ENCODE measurements at regions not wholly inside any gene's neighbourhood (a gene's known extent, or its start where the extent isn't known, plus 50 kb on each side); places are given as distances from the start of the nearest gene placed in this dataset.

- intact Hi-C loops (cut with DNase I), result loop anchor here in 3 of 10 donors (10.0 kb wide), 1 partner anchor 348 kb away; the partner anchor contains the start of gene IRS1 (in 3 of the 3)
- Histone ChIP-seq H3K4me1 (peaks cover 0 to 23% (median 11%) of the 10 kb centered on the region in 9 donors), H3K27ac (peak overlapping the region in 6 of 10 donors; percentile 13 to 65 (median 62)), H3K27me3 (no peaks in the 10 kb centered on the region), H3K36me3 (no peaks in the 10 kb centered on the region), H3K9me3 (peaks cover 0 to under 1% (median 0%) of the 10 kb centered on the region in 11 donors), H3K4me3 (no peak overlapping the region)
- 12 to 20% methylated on average over 3 of the region's 3 CpGs for WGBS, 2 donors
- TF ChIP-seq CTCF (IDR thresholded peaks at IDR 0.05), result no peak
- ATAC-seq (peak; percentile 42 to 94 (median 82)), DNase-seq (peak in 1 of 2 donors; percentile 7)
Observed at GRCh38 chr2:226446406-226447001, 353.1 kb downstream of the IRS1 start.

GRCh38 chr2:226445216-226445861, 354.3 kb downstream of the IRS1 start:
- H3K4me3 ChIP-seq, result no peak overlapping the region
- no peak for TF ChIP-seq CTCF (IDR thresholded peaks at IDR 0.05)
- H3K27me3 ChIP-seq, result no peaks in the 10 kb centered on the region
- intact Hi-C loops (cut with DNase I), result loop anchor here in 3 of 10 donors (10.0 kb wide), 1 partner anchor 349 kb away; the partner anchor contains the start of gene IRS1 (in 3 of the 3)
- no peaks in the 10 kb centered on the region for H3K9me3 ChIP-seq
- 90 to 92% methylated on average over 5 of the region's 5 CpGs for WGBS, 2 donors
- H3K27ac ChIP-seq, result peak overlapping the region in 4 of 10 donors; percentile 28 to 65 (median 64)
- peaks cover 0 to 23% (median 11%) of the 10 kb centered on the region in 9 donors for H3K4me1 ChIP-seq
- DNase-seq, result no peak
- H3K36me3 ChIP-seq, result no peaks in the 10 kb centered on the region
- no peak for ATAC-seq

- intact Hi-C loops (cut with DNase I), result loop anchor here in 3 of 10 donors (10.0 kb wide), 1 partner anchor 352 kb away; the partner anchor contains the start of gene IRS1 (in 3 of the 3)
Observed at GRCh38 chr2:226443112-226443511, 356.5 kb downstream of the IRS1 start.

More at GRCh38 chr2:226443112-226443511, 356.5 kb downstream of the IRS1 start:
- Histone ChIP-seq H3K36me3 (no peaks in the 10 kb centered on the region), H3K9me3 (no peaks in the 10 kb centered on the region), H3K4me1 (peaks cover 0 to 23% (median 11%) of the 10 kb centered on the region in 9 donors), H3K4me3 (no peak overlapping the region), H3K27ac (no peak overlapping the region), H3K27me3 (no peaks in the 10 kb centered on the region)
- no peak for DNase-seq
- no peak for ATAC-seq
- TF ChIP-seq CTCF (IDR thresholded peaks at IDR 0.05), result no peak
- 54 to 76% methylated on average over 5 of the region's 5 CpGs for WGBS, 2 donors
